ENCODE measurements at regions not wholly inside any gene's neighbourhood (a gene's known extent, or its start where the extent isn't known, plus 50 kb on each side); places are given as distances from the start of the nearest gene placed in this dataset.

DNA sequence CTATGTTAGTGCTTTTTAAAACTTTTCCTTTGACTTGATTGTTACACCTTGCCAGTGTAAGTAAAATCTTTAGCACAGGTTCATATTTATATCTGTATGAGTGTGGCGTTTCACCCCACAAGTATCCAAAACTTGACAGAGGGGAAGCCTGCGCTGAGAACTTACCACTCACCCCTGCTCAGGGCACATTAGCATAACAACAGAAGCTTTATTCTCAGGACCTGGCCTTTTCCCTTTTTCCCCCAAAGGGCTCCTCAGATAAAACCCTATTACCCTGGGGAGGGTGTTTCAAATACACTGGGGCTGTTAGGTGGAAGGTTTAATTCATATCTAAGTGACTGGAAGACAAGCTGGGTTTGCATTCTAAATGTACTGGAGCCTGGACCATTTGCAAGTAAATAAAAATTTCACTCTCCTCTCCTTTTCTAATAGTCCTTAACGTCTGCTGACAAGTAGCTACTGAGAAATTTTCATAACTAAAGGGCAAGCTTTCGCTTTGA lies 276.6 kb downstream of the RNF152 start:
- DNase-seq = no peak

DNA sequence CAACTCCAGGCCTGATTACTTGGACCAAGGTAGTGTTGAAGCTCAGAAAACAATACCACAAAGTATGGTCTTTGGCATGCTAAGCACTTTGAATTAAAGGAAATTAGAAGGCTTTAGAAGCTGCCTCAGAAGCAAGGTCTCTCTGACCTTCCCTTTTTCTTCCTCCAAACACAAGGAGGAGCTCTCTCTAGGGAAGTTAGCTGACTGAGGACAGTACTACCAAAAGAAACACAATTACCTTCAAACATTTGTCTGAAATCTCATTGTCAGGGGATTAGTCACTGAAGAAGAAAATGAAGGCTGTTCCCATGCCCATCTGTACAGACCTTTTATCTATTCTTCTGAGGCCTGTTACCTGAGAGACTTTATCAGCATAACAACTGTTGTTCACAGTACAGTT lies 279.3 kb downstream of the CDH20 start:
- DNase-seq = no peak

DNA sequence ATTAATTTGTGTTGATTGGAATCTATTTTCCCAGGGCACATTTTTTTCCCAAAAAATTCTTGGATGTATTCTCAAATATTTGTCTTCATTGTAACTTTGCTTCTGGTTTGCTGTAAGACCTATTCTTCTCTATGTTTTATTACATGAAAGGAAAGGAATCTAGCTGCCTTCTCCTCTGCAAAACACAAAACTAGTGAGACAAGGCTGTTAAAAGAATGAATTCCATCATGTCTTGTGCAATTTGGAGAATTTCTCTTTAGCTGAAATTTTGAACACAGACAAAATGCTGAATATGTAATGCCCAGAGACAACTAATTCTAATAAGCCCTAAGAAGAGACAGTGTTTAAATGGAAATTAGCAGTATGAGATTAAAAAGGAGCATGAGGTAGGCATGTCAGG lies 275.9 kb downstream of the CDH20 start:
- DNase-seq = no peak

DNA sequence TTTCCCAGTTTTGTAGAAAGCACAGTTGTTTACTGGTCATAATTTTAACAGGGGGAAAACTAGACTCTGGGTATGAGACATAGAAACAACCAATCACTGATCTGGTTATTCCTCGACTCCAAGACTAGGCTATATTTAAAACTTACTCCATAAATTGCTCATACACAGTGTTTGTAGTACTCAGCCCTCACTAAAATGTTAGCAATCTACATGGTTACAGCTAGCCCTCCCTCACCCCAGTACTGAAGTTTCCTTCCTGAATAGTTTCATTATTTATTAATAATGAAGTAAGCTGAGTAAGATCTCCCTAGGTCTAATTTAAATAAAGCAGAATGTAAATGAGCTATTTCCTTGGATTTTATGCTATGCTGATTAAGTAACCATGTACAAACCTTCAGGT lies 275.1 kb downstream of the CDH20 start:
- no peak for DNase-seq

DNA sequence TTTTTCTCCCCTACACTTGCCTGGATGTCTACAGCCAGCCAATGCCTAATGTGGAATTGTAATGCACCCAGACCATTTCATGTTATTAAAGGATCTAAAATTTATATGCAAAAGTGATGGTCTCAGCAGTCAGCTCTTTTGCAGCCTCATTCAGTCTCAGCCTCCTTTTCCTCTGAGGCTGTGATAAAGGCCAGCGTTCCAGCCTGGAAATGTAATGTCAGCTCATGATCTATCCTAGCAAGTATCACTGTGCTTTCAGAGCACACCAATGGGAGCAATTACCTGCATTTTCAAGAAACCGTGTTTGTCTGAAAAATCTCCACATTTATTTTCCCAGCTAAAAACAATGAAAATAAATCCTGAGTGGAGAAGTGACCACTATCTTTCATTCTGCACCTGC lies 274.6 kb downstream of the CDH20 start:
- no peak for DNase-seq

DNA sequence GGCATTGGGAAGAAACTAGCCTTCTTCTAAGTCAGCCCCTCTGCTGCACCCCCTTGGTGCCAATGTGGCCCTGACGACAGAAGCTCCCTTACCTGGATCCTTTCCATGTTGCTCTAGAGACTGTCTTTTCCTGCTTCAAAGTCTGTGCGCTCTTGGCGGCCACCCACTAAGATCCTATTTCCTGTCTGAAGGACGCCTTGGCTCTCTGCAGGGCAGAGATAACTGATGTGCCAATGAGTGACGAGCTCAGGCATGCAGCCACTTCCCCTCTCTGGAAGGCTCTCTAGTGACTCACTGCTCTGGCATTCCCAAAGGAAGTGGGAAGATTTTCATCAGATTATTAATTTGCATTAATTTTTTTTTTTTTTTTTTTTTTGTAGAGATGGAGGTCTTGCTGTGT lies 273.5 kb downstream of the CDH20 start:
- peak; percentile 90 to 96 for DNase-seq

DNA sequence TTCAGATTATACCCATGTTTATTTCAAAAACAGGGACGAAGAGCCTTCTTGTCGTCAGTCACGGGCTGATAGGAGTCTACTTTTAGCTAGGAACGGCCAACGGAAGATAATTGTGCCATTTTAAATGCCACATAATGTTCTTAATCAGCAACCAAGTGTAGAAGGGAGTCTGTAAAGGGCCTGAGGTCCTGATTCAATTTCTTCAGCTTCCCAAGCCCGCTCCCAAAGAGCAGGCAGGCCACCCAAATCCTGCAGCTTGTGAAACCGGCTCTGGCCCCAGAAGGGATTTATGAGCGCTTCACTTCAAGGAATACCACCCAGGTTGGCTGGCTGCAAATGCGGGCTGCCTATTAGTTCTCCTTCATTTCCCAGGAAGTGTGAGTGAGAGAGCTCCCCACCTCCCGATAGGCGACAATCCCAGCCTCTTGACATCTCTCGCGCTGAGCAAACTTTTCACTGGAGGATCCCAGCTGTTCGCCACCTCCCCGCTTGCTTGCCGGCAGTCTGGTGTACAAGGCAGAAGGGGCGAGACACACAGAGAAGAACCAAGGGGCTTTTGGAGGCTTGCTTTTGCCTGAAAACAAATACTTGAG lies 272.9 kb downstream of the CDH20 start:
- peak; percentile 71 to 86 for DNase-seq

DNA sequence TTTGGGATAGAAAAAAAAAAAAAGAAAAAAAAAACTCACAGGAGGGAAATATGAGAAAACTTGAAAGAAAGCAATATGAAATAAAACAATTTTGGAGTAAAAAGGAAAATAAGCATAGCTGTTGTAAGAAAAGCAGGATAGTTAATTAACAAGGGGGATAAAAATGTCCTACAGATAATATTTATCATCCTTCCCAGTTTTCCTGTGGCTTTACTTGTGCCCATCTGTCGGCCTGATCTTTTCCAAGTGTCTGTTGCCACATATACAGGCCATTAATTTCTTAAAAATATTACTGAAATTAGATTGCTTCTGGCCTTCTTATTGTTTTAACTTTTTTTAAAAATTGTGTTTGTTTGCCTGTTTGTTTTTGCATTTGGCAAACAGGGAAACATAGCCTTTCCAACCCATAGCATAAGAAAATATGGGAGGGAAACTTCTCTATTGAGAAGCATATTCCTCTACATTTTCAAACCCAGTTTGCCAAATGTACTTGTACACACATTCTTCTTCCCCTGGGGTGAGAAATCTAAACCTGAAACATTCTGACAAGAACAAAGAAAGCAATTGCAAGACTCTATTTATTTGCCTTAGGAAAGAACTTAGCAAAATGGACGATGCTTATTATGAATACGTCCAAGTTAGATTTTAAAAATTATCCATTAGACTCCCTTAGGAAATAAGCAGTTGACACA lies 272.3 kb downstream of the CDH20 start:
- DNase-seq = peak in 1 of 2 experiments; percentile 49

Measured in NCI-H446 (cell line).